ENCODE measurements at regions not wholly inside any gene's neighbourhood (a gene's known extent, or its start where the extent isn't known, plus 50 kb on each side); places are given as distances from the start of the nearest gene placed in this dataset.

DNA sequence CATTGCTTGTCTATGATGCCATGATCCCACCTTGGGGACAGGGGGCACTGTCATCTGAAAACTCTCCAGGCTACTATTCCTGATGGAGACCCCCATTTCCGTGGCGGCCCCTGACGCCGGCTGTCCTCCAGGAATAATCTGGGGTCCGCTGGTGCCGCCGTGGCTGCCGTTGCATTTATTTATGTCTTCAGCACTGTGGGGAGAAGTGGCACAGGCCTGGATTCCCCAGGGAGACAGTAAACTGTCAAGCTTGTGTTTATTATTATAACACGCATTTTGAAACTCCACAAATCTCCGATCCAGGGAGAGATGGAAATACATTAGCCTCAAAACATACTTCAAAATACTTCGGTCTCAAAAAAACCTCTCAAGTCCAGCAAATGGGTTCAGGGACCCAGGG is 126.9 kb upstream of the C1orf174 start:
- no peak for TF ChIP-seq POLR2A (IDR thresholded peaks at IDR 0.05; ENCODE audit: low read depth)
- TF ChIP-seq, protein P1, sequence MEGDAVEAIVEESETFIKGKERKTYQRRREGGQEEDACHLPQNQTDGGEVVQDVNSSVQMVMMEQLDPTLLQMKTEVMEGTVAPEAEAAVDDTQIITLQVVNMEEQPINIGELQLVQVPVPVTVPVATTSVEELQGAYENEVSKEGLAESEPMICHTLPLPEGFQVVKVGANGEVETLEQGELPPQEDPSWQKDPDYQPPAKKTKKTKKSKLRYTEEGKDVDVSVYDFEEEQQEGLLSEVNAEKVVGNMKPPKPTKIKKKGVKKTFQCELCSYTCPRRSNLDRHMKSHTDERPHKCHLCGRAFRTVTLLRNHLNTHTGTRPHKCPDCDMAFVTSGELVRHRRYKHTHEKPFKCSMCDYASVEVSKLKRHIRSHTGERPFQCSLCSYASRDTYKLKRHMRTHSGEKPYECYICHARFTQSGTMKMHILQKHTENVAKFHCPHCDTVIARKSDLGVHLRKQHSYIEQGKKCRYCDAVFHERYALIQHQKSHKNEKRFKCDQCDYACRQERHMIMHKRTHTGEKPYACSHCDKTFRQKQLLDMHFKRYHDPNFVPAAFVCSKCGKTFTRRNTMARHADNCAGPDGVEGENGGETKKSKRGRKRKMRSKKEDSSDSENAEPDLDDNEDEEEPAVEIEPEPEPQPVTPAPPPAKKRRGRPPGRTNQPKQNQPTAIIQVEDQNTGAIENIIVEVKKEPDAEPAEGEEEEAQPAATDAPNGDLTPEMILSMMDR (IDR thresholded peaks at IDR 0.05) = no peak
- no peak for TF ChIP-seq POLR2AphosphoS5 (IDR thresholded peaks at IDR 0.05)
- TF ChIP-seq EP300 (IDR thresholded peaks at IDR 0.05) = no peak
